Peyer's patch (tissue), 4 donors: ENCODE measurements at regions not wholly inside any gene's neighbourhood (a gene's known extent, or its start where the extent isn't known, plus 50 kb on each side); places are given as distances from the start of the nearest gene placed in this dataset.
"Not testable (repeated sequence)": the region's sequence is repeated elsewhere in the genome, so short reads cannot be mapped to it uniquely, and the experiment has no call there.

Source experiments
- POLR2A ChIP-seq, 2 donors: fragments of 450-650 bp; IDR thresholded peaks; one replicate each; pipeline ENCODE4 v1.5.1; 2017; ENCODE audit warnings: antibody characterized with exemption in 2 of 2, mild to moderate bottlenecking in 2 of 2, moderate library complexity in 2 of 2
- TF ChIP-seq, protein P1 (sequence below), 6 experiments: fragments of 450-650 bp in 4 of 6; fragments of 200-600 bp in 2 of 6; sonication (generic) in 1 of 6; IDR thresholded peaks; one replicate each; pipeline ENCODE4 v1.5.1; 2017 to 2019; ENCODE audit warnings: antibody characterized with exemption in 6 of 6, mild to moderate bottlenecking in 3 of 6, moderate library complexity in 1 of 6

DNA sequence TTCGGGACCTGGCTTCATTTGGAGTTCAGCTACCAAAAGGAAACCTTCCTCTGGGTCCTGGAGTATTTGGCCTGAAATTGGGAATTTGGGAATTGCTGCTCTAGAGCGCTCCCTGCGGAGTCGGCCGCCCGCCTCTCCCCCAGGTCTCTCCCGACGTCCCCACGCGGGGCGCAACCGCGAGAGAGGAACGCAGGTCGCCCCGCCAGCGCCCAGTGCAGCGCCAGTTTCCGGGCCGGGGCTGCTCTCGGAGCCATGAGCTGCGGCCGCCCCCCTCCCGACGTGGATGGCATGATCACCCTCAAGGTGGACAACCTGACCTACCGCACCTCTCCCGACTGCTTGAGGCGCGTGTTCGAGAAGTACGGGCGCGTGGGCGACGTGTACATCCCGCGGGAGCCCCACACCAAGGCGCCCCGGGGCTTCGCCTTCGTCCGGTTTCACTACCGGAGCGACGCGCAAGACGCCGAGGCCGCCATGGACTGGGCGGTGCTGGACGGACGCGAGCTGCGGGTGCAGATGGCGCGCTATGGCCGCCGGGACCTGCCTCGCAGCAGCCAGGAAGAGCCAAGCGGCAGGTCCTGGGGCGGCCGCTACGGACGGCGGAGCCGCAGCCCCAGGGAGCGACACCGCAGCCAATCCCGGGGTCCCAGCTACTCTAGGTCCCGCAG is 529.2 kb downstream of the TNS3 start:
- not testable (repeated sequence) for TF ChIP-seq POLR2A (IDR thresholded peaks at IDR 0.05)
- TF ChIP-seq, protein P1, sequence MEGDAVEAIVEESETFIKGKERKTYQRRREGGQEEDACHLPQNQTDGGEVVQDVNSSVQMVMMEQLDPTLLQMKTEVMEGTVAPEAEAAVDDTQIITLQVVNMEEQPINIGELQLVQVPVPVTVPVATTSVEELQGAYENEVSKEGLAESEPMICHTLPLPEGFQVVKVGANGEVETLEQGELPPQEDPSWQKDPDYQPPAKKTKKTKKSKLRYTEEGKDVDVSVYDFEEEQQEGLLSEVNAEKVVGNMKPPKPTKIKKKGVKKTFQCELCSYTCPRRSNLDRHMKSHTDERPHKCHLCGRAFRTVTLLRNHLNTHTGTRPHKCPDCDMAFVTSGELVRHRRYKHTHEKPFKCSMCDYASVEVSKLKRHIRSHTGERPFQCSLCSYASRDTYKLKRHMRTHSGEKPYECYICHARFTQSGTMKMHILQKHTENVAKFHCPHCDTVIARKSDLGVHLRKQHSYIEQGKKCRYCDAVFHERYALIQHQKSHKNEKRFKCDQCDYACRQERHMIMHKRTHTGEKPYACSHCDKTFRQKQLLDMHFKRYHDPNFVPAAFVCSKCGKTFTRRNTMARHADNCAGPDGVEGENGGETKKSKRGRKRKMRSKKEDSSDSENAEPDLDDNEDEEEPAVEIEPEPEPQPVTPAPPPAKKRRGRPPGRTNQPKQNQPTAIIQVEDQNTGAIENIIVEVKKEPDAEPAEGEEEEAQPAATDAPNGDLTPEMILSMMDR (IDR thresholded peaks at IDR 0.05), result not testable (repeated sequence)
